ENCODE measurements at regions not wholly inside any gene's neighbourhood (a gene's known extent, or its start where the extent isn't known, plus 50 kb on each side); places are given as distances from the start of the nearest gene placed in this dataset.
"Not testable (repeated sequence)": the region's sequence is repeated elsewhere in the genome, so short reads cannot be mapped to it uniquely, and the experiment has no call there.

DNA sequence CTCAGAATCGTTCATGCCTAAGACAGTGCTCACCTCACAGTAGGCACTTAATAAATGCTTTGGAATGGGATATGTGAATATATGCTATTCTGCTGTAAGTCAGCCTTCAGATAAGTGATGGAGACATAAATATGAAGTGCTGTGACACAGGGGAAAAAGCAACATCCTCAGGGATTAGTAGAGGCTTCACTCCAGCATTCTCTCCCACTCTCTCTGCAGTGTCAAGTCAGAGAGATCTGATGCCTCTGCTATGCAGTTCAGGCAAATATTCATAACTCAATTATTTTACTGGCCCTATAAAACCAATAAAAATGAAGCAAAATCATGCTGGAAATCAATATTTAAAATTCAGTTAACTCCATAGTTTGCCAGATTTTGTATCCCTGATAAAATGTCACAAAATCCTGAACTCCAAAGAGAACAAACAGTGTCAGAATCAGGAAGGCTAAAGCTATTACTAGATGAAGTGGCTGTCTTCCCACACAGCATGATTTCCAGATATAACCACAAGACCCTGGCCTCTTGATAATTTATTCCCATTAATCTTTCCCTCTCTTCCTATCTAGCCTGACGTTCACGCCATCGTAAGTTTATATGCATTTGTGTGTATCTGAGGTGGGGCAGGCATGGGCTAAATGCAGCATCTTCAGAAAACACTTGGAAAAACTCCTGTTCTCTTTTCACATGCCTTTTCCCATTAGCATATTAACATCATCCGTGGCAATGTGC is 278.9 kb upstream of the ATP11B start:
- Histone ChIP-seq H3K27me3 (replicated peaks; ENCODE audit: insufficient read depth) (no peaks in the 10 kb centered on the region), H3K4me1 (replicated peaks) (no peaks in the 10 kb centered on the region), H3K27ac (no peak overlapping the region), H3K36me3 (no peaks in the 10 kb centered on the region), H3K4me3 (no peak overlapping the region), H3K9me3 (no peaks in the 10 kb centered on the region)
- DNase-seq (ENCODE audit: low spot score), result no peak
- TF ChIP-seq, protein P1, sequence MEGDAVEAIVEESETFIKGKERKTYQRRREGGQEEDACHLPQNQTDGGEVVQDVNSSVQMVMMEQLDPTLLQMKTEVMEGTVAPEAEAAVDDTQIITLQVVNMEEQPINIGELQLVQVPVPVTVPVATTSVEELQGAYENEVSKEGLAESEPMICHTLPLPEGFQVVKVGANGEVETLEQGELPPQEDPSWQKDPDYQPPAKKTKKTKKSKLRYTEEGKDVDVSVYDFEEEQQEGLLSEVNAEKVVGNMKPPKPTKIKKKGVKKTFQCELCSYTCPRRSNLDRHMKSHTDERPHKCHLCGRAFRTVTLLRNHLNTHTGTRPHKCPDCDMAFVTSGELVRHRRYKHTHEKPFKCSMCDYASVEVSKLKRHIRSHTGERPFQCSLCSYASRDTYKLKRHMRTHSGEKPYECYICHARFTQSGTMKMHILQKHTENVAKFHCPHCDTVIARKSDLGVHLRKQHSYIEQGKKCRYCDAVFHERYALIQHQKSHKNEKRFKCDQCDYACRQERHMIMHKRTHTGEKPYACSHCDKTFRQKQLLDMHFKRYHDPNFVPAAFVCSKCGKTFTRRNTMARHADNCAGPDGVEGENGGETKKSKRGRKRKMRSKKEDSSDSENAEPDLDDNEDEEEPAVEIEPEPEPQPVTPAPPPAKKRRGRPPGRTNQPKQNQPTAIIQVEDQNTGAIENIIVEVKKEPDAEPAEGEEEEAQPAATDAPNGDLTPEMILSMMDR (IDR thresholded peaks at IDR 0.05), result no peak
- TF ChIP-seq POLR2A (IDR thresholded peaks at IDR 0.05) (no peak), POLR2AphosphoS5 (IDR thresholded peaks at IDR 0.05) (no peak)
- WGBS, result 71% methylated on average over 5 of the region's 5 CpGs
- intact Hi-C loops (cut with DNase I), result no loop called here

DNA sequence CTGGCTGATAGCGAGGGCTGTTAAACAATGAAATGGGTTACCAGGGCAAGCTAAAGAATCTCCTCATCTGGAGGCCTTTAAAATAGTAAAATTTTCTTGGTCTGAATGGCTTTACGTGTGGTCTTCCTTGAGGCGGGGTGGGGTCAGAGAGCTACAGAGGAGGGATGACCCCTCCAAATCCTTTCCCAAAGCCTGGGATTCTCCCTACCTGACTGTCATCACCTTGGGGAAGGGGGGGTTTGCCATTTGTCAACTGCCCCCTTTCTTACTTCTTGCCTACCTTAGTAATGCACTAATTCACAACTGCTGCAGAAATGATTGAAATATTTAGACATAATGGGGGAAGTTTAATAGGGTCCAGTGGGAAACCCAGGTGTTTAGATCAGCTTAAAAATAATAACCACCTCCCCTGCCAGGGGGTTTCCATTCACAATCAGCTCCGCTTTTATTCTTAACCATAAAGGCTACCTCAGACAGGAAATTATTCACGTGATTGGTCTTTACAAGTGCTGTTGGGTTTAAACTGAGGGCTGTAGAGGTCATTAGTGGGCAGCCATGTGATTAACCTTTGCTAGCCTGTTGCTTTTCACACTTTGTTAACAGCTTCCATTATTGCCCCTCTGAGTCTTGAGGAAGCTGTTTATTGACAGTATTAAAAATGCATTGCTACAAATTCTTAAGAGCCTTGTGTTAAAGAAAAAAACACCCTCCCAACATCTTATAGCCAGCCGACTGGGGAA is 276.5 kb upstream of the ATP11B start:
- no peaks in the 10 kb centered on the region for H3K4me1 ChIP-seq (replicated peaks)
- intact Hi-C loops (cut with DNase I), result no loop called here
- H3K27me3 ChIP-seq (replicated peaks; ENCODE audit: insufficient read depth), result no peaks in the 10 kb centered on the region
- TF ChIP-seq POLR2A (IDR thresholded peaks at IDR 0.05) (no peak), POLR2AphosphoS5 (IDR thresholded peaks at IDR 0.05) (no peak)
- TF ChIP-seq, protein P1 (IDR thresholded peaks at IDR 0.05), result no peak
- no peak for DNase-seq (ENCODE audit: low spot score)
- H3K4me3 ChIP-seq, result no peak overlapping the region
- H3K36me3 ChIP-seq, result no peaks in the 10 kb centered on the region
- no peak overlapping the region for H3K27ac ChIP-seq
- H3K9me3 ChIP-seq, result no peaks in the 10 kb centered on the region
- WGBS, result 60% methylated on average over 6 of the region's 6 CpGs

- Histone ChIP-seq H3K36me3 (no peaks in the 10 kb centered on the region), H3K4me3 (no peak overlapping the region), H3K4me1 (replicated peaks) (no peaks in the 10 kb centered on the region), H3K9me3 (no peaks in the 10 kb centered on the region), H3K27me3 (replicated peaks; ENCODE audit: insufficient read depth) (no peaks in the 10 kb centered on the region), H3K27ac (no peak overlapping the region)
- 76% methylated on average over 2 of the region's 2 CpGs for WGBS
- intact Hi-C loops (cut with DNase I), result no loop called here
- DNase-seq (ENCODE audit: low spot score), result no peak
- TF ChIP-seq POLR2A (IDR thresholded peaks at IDR 0.05), result no peak
- TF ChIP-seq, protein P1 (IDR thresholded peaks at IDR 0.05), result no peak
- no peak for TF ChIP-seq POLR2AphosphoS5 (IDR thresholded peaks at IDR 0.05)
These were observed 273.7 kb upstream of the ATP11B start for GRCh38 chr3:182519569-182519968.

- 88% methylated on average over 3 of the region's 3 CpGs for WGBS
- H3K9me3 ChIP-seq, result no peaks in the 10 kb centered on the region
- no peak for DNase-seq (ENCODE audit: low spot score)
- TF ChIP-seq POLR2A (IDR thresholded peaks at IDR 0.05), result no peak
- TF ChIP-seq POLR2AphosphoS5 (IDR thresholded peaks at IDR 0.05), result no peak
- TF ChIP-seq, protein P1 (IDR thresholded peaks at IDR 0.05), result no peak
- H3K27ac ChIP-seq, result no peak overlapping the region
- intact Hi-C loops (cut with DNase I), result no loop called here
- no peaks in the 10 kb centered on the region for H3K4me1 ChIP-seq (replicated peaks)
- no peaks in the 10 kb centered on the region for H3K36me3 ChIP-seq
- no peaks in the 10 kb centered on the region for H3K27me3 ChIP-seq (replicated peaks; ENCODE audit: insufficient read depth)
- H3K4me3 ChIP-seq, result no peak overlapping the region
These were observed 272.0 kb upstream of the ATP11B start for GRCh38 chr3:182521339-182521738.

DNA sequence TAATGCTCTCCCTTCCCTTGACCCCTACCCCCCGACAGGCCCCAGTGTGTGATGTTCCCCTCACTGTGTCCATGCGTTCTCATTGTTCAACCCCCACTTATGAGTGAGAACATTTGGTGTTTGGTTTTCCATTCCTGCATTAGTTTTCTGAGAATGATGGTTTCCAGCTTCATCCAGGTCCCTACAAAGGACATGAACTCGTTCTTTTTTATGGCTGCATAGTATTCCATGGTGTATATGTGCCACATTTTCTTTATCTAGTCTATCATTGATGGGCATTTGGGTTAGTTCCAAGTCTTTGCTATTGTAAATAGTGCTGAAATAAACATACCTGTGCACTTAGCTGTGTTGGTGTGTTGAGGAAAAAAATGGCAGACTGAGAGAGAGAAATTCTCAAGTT is 269.9 kb upstream of the ATP11B start:
- DNase-seq (ENCODE audit: low spot score); H3K27me3 ChIP-seq (replicated peaks; ENCODE audit: insufficient read depth); H3K27ac ChIP-seq; intact Hi-C loops (cut with DNase I); H3K36me3 ChIP-seq; H3K4me1 ChIP-seq (replicated peaks); H3K9me3 ChIP-seq; H3K4me3 ChIP-seq: not testable (repeated sequence)
- WGBS, result 93% methylated on average over 3 of the region's 3 CpGs

All from prostate gland (tissue), 2 donors.